NCI-H1417 treated with DMSO at 0.1 percent for 48 hours (cell line): ENCODE measurements at regions not wholly inside any gene's neighbourhood (a gene's known extent, or its start where the extent isn't known, plus 50 kb on each side); places are given as distances from the start of the nearest gene placed in this dataset.
A peak's percentile ranks its signal among the peaks of the same experiment; 100 is the strongest.
"Not testable (repeated sequence)": the region's sequence is repeated elsewhere in the genome, so short reads cannot be mapped to it uniquely, and the experiment has no call there.

Experiments used
- DNase-seq: peaks from one replicate; lab custom pipeline; 2025; lab: John Stamatoyannopoulos, UW

DNA sequence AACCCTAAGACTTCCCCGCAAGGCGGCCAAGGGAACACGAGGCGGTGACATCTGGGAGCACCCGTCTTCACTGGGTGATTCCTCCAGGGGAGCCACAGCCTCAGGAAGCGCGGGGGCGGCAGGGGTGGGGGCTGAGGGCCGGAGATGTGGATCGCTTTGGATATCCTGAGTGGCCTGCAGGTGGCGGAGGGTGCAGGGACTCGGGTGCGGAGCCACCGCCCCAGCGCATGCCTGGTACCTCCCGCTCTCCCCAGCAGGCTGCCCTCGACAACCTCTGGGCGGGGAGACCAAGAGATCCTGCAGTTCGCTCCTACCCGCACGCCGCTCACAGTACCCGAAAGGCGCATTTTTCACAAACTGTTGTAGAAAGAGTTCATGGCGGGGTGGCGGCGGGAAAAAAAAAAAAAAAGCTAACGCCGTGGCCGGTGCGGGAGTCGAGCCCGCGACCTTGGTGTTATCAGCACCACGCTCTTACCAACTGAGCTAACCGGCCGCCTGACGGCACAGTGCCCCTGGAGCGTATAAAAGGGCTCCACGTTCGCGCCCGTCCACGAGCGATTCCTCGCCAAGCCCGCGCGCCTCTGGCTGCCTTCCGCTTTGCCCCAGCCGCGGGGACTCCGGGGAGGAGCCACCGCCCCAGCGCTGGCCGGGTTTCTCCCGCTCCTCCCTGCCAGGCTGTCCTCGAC, 124.7 kb upstream of the PRKX start:
- DNase-seq: not testable (repeated sequence)

GRCh38 chrX:3837211-3837610, 123.8 kb upstream of the PRKX start:
- not testable (repeated sequence) for DNase-seq

DNA sequence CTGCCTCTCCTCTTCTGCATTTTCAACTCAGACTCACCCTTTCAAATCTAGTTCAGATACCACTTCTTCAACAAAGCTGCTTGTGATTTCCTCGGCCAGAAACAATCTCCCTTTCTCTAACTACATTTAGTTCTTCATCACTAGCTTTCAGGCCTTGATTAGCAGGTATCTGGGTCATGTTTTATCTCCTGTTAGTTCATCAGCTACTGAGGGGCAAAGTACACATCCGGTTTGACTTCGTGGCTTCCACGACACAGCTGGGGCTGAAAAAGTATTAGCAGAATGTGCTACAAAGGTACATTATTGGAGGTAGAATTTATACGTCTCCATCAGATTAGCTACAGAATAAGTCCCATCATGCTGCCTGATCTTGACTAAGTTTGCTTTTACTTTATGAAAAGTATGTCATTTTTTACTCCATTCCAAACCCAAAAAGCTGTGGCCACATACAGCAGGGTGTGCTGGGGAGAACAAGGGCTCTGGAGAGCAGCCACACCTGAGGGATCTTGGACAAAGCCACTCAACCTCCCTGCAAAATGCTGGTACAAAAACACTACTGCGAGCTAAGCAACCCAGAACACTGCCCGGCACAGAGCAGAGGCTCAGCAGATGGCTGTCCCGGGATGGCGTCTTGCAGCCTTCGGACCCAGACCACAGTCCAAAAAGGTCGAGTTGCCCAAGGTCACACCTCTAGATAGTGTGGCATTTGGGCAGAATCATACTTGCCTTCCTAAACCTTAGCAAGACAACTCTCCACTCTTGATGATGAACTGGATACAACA, 120.5 kb upstream of the PRKX start:
- DNase-seq: not testable (repeated sequence)

- not testable (repeated sequence) for DNase-seq
Observed at GRCh38 chrX:3830020-3830419, 116.6 kb upstream of the PRKX start.

- DNase-seq: not testable (repeated sequence)
Observed at GRCh38 chrX:3829041-3829531, 115.6 kb upstream of the PRKX start.

GRCh38 chrX:3828378-3829040, 115.1 kb upstream of the PRKX start:
- DNase-seq: not testable (repeated sequence)

DNA sequence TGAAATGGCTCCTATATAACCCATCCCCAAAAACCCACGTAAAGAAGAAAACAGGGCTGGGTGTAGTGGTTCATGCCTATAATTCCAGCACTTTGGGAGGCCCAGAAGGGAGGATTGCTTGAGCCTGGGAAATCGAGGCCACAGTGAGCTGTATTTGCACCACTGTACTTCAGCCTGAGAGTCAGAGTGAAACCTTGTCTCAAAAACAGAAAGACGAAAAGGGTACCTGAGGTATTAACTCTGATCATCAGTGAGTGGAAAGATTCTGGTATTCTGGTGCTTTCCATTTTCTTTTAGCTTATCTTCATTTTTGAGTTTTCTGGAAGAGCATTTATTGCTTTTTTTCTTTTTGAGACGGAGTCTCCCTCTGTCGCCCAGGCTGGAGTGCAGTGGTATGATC, 110.6 kb upstream of the PRKX start:
- DNase-seq: not testable (repeated sequence)

- no peak for DNase-seq
Observed at GRCh38 chrX:3820167-3820566, 106.7 kb upstream of the PRKX start.

DNA sequence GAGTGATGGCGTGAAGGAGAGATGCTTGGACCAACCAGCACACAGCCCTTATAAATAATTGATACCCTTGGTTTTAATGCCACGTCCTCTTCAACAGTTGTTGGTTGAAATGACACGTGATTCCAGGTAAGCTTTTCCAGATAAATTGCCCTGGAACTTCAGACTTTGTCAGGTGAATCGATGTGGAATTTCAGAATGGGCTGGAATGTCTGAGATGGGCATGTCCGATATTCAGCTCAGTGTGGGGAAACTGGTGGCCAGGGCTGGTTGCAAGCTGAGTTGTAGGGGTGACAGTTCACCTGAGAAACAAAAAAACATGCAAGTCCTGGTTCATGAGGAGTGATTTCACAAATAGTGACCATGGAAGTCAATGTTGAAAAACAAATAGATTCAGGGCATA, 104.0 kb upstream of the PRKX start:
- not testable (repeated sequence) for DNase-seq

GRCh38 chrX:3815896-3816664, 102.6 kb upstream of the PRKX start:
- DNase-seq: peak; percentile 24

- DNase-seq: no peak
Observed at GRCh38 chrX:3811331-3812311, 98.2 kb upstream of the PRKX start.

- no peak for DNase-seq
Observed at GRCh38 chrX:3807906-3808305, 94.5 kb upstream of the PRKX start.

DNA sequence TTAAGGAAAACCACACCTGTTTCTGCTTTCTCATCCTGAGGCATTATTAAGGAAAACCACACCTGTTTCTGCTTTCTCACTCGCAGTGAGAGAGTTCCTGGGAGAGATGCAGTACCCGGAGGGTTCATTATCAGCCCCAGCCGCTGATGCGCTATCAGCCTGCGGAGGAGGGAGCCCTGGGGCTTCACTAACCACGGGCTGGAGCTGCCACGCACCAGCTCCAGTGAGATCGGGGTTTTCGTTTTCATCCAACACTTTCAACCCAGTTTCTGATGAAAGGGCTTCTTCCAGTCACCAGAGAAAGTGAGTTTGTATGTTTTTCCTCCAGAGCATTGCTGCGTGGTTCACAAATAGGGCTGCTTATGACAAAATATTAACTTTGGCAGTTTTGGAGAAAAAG, 93.2 kb upstream of the PRKX start:
- no peak for DNase-seq

GRCh38 chrX:3803713-3804112, 90.3 kb upstream of the PRKX start:
- DNase-seq: no peak

DNA sequence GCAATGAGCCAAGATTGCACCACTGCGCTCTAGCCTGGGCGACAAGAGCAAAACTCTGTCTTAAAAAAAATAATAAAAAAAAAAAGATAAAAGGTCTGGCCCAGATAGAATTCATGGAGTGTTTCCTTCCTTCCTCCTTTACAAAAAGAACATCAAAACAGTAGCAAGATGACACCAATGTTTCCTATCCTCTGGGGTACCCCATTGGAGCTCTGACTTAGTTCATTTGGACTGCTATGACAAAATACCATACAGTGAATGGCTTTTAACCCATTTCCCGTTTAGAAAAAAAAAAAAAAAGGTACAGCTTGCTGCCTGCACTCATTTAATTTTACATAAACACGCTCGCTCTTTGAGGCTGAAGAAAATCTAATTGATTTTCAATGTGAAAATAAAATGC, 89.9 kb upstream of the PRKX start:
- DNase-seq: no peak

GRCh38 chrX:3795411-3795810, 82.0 kb upstream of the PRKX start:
- not testable (repeated sequence) for DNase-seq

- DNase-seq: no peak
Observed at GRCh38 chrX:3791449-3791848, 78.0 kb upstream of the PRKX start.

GRCh38 chrX:3788494-3789233, 75.2 kb upstream of the PRKX start:
- DNase-seq: no peak

DNA sequence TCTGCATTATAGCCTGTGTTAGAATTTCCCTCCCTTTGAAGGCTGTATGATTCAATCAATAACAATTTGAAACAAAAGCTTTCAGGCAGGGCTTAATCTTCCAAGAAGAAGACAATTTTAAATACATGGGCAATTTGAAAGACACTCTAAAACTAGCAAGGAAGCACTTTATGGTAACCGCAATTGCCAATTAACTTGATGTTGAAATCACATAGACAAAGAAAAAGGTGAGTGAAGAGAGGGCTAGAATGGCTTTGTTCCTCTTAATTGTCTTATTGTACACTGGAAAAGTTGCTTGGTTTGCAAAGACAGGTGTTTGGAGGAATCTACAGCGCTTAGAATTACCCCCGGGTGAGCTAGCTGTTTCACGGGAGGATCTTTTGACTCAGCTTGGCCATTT, 74.4 kb upstream of the PRKX start:
- DNase-seq: no peak

- not testable (repeated sequence) for DNase-seq
Observed at GRCh38 chrX:3785822-3786221, 72.4 kb upstream of the PRKX start.
